GM12865 (cell line): ENCODE measurements at regions not wholly inside any gene's neighbourhood (a gene's known extent, or its start where the extent isn't known, plus 50 kb on each side); places are given as distances from the start of the nearest gene placed in this dataset.

ENCODE experiments used
- DNase-seq: peaks from one replicate; pipeline ENCODE4 v3.0.0; 2010; ENCODE audit warnings: low read depth
- H3K4me3 ChIP-seq: 2 replicates; pipeline ENCODE4 v1.5.1; 2011; ENCODE audit warnings: mild to moderate bottlenecking, low read depth, low read length, control low read depth
- TF ChIP-seq, protein P1 (sequence below): IDR thresholded peaks from 2 replicates; pipeline ENCODE4 v1.5.1; 2011; ENCODE audit warnings: low read length, control low read depth, low read depth, inconsistent platforms; ENCODE audit not compliant: insufficient read depth; ENCODE audit errors: missing control alignments

DNA sequence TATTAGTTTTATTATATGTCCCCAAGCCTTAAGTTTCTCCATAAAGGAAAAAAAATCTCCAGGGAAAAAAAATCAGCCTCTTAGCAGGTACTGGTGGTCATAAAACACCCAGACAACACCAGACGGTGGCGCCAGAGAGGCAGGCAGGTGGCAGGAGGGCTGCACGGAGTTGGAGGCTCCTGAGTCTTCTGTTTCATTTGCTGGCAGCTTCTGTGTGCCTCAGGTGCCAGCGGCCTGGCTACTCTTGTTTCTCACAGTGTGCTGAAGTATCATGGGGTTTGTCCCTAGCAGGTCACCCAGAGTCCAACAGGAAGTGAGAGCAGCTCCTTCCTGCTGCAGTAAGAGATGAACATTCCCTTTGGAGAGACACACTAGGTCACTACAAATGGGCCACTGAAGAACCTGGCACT is 123.3 kb upstream of the GADD45A start:
- H3K4me3 ChIP-seq = no peak overlapping the region
- DNase-seq = peak; percentile 90
- TF ChIP-seq, protein P1, sequence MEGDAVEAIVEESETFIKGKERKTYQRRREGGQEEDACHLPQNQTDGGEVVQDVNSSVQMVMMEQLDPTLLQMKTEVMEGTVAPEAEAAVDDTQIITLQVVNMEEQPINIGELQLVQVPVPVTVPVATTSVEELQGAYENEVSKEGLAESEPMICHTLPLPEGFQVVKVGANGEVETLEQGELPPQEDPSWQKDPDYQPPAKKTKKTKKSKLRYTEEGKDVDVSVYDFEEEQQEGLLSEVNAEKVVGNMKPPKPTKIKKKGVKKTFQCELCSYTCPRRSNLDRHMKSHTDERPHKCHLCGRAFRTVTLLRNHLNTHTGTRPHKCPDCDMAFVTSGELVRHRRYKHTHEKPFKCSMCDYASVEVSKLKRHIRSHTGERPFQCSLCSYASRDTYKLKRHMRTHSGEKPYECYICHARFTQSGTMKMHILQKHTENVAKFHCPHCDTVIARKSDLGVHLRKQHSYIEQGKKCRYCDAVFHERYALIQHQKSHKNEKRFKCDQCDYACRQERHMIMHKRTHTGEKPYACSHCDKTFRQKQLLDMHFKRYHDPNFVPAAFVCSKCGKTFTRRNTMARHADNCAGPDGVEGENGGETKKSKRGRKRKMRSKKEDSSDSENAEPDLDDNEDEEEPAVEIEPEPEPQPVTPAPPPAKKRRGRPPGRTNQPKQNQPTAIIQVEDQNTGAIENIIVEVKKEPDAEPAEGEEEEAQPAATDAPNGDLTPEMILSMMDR = peak; percentile 85

DNA sequence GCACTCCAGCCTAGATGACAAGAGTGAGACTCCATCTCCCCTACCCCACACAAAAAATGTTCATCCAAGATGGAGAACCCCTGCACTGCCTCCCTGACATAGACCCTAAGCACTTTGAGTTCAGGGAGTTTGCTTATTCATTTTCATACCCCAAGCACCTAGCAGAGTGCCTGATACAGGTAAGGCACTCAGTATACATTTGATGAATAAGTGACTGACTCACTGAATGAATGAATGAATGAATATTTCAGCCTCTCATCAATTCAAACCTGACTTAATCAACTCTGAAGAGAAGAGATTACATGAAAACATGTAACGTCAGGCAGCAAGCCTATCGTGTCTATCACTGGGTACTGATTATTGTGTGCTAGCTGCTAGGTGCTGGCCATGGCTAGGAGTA is 121.3 kb upstream of the GADD45A start:
- TF ChIP-seq, protein P1 = no peak
- DNase-seq = no peak

DNA sequence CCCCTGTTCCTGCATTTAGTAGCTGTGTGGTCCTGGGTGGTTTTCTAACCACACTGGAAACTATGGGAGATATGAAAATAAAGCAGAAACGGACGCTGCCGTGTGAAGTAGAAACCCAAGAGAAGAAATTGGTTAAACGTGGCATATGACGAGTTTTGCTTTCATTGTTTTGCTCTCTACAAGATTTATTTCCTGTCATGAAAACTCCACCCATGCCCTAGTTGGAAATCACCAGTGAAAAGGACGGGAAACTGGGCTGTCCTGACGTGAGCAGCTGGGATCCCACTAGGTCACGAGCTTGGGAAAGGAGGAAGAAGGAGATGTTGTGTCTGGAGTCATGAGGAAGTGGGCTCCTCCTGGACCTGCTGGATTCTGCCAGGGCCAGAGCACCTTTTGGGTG is 120.8 kb upstream of the GADD45A start:
- TF ChIP-seq, protein P1 = no peak
- DNase-seq = peak; percentile 29
- H3K4me3 ChIP-seq = no peak overlapping the region

More for the DNA sequence above, 121.3 kb upstream of the GADD45A start:
- no peak overlapping the region for H3K4me3 ChIP-seq

DNA sequence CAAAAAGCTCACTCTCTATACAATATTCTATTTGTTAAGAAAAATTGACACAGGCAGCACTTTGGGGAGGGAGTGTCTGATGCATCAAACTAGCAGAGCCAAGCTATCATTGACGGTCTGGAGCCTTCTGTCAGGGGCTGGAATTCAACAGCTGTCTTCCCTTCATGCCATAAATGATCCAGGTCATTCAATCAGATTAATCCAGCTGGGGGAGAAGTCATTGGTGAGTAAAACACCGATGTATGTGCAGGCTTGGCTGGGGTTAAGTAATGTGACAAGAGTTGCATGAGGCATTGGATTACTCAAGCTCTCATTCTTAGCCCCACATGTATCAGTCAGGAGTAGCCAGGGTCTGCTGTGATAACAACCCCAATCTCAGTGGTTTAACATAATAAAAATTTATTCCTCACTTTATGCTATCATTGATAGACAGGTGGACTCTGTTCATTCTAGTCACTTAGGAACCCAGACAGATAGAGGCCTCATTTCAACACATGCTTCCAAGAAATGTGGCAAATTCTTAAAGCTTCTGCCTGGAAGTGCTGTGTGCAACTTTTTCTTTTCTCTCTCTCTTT is 118.1 kb upstream of the GADD45A start:
- TF ChIP-seq, protein P1 = no peak
- DNase-seq = no peak

DNA sequence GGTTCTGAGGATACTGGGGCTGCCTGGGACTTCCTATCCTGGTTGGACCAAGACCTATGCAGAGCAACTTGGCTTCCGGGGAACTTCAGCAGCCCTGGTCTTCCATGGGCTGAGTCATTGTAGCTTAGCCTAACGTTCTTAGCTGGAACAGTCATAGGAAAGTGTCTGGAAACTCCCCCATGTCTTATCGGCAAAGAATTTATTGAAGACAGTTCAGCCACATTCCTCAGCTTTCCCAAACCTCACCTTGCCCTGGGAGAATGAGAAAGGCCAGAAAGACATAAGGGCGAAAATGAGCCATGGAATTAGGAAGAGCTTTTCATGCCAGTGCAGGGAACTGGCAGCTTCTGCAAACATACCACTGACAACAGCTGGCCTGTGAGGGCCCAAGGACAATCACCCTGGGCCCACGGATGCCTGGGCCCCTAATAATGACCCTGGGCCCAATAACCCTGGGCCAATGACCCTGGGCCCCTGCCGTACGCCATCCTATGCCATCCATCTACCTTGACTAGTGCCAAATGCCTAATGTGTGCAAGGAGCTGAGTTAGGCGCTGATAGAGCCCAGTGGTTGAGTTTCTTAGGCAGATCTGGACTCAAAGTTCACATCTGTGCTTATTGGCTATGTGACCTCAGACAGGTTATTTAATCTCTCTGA is 114.4 kb upstream of the GADD45A start:
- DNase-seq = no peak
- TF ChIP-seq, protein P1 = no peak
- no peak overlapping the region for H3K4me3 ChIP-seq

More for the DNA sequence above, 118.1 kb upstream of the GADD45A start:
- no peak overlapping the region for H3K4me3 ChIP-seq

DNA sequence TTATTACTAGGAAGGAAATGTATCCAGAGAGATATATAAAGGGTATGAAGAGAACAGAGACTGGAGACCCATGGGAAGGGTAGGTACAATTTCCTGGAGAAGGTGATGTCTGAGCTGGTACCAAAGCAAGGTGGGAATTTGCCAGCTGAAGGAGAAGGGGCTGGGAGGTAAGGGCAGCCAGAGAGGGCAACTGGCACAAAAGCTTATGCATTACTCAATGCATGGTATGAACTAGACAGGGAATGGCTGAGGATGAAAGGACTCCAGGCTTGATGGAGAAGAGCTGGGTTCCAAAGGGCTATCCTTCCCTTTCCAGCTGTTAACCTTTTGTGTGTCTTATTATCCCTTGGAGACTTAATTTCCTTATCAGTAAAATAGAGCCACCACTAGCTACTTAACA is 113.6 kb upstream of the GADD45A start:
- H3K4me3 ChIP-seq = no peak overlapping the region
- no peak for DNase-seq
- TF ChIP-seq, protein P1 = no peak

DNA sequence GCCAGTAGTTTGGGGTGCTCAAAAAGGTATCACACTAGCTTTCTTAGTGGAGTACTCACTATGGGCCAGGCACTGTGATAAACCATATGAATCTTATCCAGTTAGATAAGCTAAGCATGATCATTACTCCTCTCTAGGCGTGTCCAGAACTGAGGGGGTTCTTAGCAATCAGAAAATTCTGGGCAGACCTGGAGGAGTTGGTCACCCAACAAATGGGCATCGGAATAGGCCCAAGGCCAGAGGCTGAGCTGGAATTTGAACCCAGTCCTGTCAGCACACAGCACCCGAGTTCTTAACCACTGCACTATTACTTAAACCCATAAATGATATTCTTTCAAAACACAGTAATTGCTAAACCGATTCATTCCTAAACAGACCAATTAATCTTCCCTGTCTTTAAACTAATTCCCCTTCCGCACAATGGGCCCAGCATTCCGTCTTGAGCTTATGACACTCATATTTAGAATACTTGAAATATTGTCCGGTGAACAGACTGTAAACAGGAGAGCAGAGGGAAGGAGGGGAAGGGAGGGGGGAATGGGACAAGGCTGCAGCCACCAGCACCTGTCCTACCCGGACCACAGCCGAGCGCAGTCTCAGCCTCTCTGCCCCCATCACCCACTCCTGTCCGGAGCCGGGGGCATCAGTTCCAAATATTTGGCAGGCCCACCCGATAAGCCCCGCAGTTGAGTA is 113.0 kb upstream of the GADD45A start:
- no peak for DNase-seq
- TF ChIP-seq, protein P1 = no peak
- H3K4me3 ChIP-seq = no peak overlapping the region
